ENCODE measurements at regions not wholly inside any gene's neighbourhood (a gene's known extent, or its start where the extent isn't known, plus 50 kb on each side); places are given as distances from the start of the nearest gene placed in this dataset.

GRCh38 chr18:64966667-64967066 is 784.1 kb upstream of the CDH7 start:
- in situ Hi-C loops (cut with HindIII; ENCODE audit: extremely low pct_ligation_motif_present, low pct_unique_long_range_greater_than_20kb): no loop called here
- H3K9me3 ChIP-seq (ENCODE audit: low read length): no peaks in the 10 kb centered on the region
- H3K4me2 ChIP-seq (ENCODE audit: low read depth, low read length): no peak overlapping the region
- DNase-seq (ENCODE audit: low spot score) (no peak), ATAC-seq (no peak), FAIRE-seq (no peak)
- no peak overlapping the region for H3K27ac ChIP-seq (ENCODE audit: extremely low read length, insufficient read depth, low read length)
- no TSS peak for BruUV-seq (replicated peaks)
- POLR2A ChIA-PET: no interaction called here
- no peak overlapping the region for H3K4me3 ChIP-seq (replicated peaks in 1 of 3; ENCODE audit: insufficient read depth in 1 of 3, low read depth in 2 of 3, low read length in 3 of 3)
- H3K4me1 ChIP-seq (ENCODE audit: insufficient read depth, low read length): no peaks in the 10 kb centered on the region
- H2AFZ ChIP-seq (ENCODE audit: low read length): no peak overlapping the region
- H3K9ac ChIP-seq (ENCODE audit: insufficient read depth, low read depth, low read length): no peak overlapping the region
- no peaks in the 10 kb centered on the region for H4K20me1 ChIP-seq (ENCODE audit: insufficient read depth, low read length)
- CTCF ChIA-PET (ENCODE audit: low intra/inter-chr PET ratio, low total read pairs): no interaction called here
- intact Hi-C loops (cut with micrococcal nuclease; ENCODE audit: unreplicated experiment): no loop called here
- H3K36me3 ChIP-seq (replicated peaks in 1 of 2; ENCODE audit: control insufficient read depth in 1 of 2, insufficient read depth in 2 of 2, low read length in 2 of 2): no peaks in the 10 kb centered on the region
- no peaks in the 10 kb centered on the region for H3K27me3 ChIP-seq (ENCODE audit: control insufficient read depth in 1 of 2, insufficient read depth in 2 of 2, low read length in 2 of 2)
- H3K79me2 ChIP-seq (ENCODE audit: insufficient read depth, low read length): no peaks in the 10 kb centered on the region
- TF ChIP-seq HOXA7 (CRISPR knock-in tag; IDR thresholded peaks at IDR 0.05): no peak
- no peak for TF ChIP-seq ZNF468 (CRISPR knock-in tag; IDR thresholded peaks at IDR 0.05)
- no peak for TF ChIP-seq ZNF746 (CRISPR knock-in tag; IDR thresholded peaks at IDR 0.05)
- TF ChIP-seq ZNF674 (CRISPR knock-in tag; IDR thresholded peaks at IDR 0.05; ENCODE audit: low read depth): no peak
- no peak for TF ChIP-seq KDM2A (CRISPR knock-in tag; IDR thresholded peaks at IDR 0.05; ENCODE audit: borderline replicate concordance, low read depth)
- no peak for TF ChIP-seq PBX3 (CRISPR knock-in tag; IDR thresholded peaks at IDR 0.05; ENCODE audit: borderline replicate concordance)
- no peak for TF ChIP-seq REL (CRISPR knock-in tag; conservative IDR thresholded peaks at IDR 0.05)
- no peak for TF ChIP-seq ZNF574 (CRISPR knock-in tag; IDR thresholded peaks at IDR 0.05)
- no peak for TF ChIP-seq CREB1 (IDR thresholded peaks at IDR 0.05)
- TF ChIP-seq CREB1 (CRISPR knock-in tag; IDR thresholded peaks at IDR 0.05): no peak
- no peak for TF ChIP-seq IRF9 (CRISPR knock-in tag; IDR thresholded peaks at IDR 0.05; ENCODE audit: borderline replicate concordance)
- TF ChIP-seq ZNF383 (CRISPR knock-in tag; IDR thresholded peaks at IDR 0.05; ENCODE audit: borderline replicate concordance): no peak
- no peak for TF ChIP-seq ZHX2 (IDR thresholded peaks at IDR 0.05; ENCODE audit: low read depth)
- no peak for TF ChIP-seq ZHX2 (CRISPR knock-in tag; IDR thresholded peaks at IDR 0.05; ENCODE audit: borderline replicate concordance)
- no peak for TF ChIP-seq MLX (CRISPR knock-in tag; IDR thresholded peaks at IDR 0.05)
